ENCODE measurements at regions not wholly inside any gene's neighbourhood (a gene's known extent, or its start where the extent isn't known, plus 50 kb on each side); places are given as distances from the start of the nearest gene placed in this dataset.

DNA sequence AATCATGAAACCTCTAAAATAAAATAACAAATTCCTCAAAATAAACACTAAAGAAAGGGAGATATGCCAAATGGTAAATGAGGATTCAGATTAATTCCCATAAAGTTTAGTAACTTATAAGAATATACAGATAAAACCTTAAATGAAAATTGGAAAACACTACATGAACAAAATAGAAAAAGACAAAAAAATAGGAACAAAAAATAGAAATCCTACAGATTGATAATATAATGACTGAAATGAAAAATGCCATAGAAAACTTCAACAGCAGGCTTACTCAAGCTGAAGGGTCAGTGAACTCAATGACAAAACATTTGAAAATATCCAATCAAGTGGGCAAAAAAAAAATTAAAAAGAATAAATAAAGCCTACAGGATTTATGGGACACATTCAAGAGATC lies 1784.8 kb downstream of the PCDH9 start:
- Histone ChIP-seq H3K9me3 (no peaks in the 10 kb centered on the region), H3K4me1 (no peaks in the 10 kb centered on the region), H3K36me3 (no peaks in the 10 kb centered on the region), H3K4me3 (replicated peaks in 1 of 3) (no peak overlapping the region), H3K27me3 (no peaks in the 10 kb centered on the region), H3K27ac (no peak overlapping the region)
- TF ChIP-seq POLR2A (IDR thresholded peaks at IDR 0.05): no peak
- TF ChIP-seq, protein P1, sequence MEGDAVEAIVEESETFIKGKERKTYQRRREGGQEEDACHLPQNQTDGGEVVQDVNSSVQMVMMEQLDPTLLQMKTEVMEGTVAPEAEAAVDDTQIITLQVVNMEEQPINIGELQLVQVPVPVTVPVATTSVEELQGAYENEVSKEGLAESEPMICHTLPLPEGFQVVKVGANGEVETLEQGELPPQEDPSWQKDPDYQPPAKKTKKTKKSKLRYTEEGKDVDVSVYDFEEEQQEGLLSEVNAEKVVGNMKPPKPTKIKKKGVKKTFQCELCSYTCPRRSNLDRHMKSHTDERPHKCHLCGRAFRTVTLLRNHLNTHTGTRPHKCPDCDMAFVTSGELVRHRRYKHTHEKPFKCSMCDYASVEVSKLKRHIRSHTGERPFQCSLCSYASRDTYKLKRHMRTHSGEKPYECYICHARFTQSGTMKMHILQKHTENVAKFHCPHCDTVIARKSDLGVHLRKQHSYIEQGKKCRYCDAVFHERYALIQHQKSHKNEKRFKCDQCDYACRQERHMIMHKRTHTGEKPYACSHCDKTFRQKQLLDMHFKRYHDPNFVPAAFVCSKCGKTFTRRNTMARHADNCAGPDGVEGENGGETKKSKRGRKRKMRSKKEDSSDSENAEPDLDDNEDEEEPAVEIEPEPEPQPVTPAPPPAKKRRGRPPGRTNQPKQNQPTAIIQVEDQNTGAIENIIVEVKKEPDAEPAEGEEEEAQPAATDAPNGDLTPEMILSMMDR (IDR thresholded peaks at IDR 0.05): no peak
- intact Hi-C loops (cut with DNase I): no loop called here
- DNase-seq: no peak

DNA sequence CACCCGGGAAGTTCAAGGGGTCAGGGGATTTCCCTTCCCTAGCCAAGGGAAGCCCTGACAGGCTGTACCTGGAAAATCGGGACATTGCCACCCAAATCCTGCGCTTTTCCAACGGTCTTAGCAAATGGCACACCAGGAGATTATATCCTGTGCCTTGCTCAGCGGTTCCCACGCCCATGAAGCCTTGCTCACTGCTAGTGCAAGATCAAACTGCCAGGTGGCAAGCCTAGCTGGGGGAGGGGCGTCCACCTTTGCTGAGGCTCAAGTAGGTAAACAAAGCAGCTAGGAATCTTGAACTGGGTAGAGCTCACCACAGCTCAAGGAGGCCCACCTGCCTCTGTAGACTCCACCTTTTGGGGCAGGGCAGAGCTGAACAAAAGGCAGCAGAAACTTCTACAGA lies 1794.5 kb downstream of the PCDH9 start:
- TF ChIP-seq, protein P1 (IDR thresholded peaks at IDR 0.05): no peak
- Histone ChIP-seq H3K36me3 (no peaks in the 10 kb centered on the region), H3K27me3 (no peaks in the 10 kb centered on the region), H3K27ac (no peak overlapping the region), H3K4me1 (no peaks in the 10 kb centered on the region), H3K4me3 (replicated peaks in 1 of 3) (no peak overlapping the region), H3K9me3 (no peaks in the 10 kb centered on the region)
- intact Hi-C loops (cut with DNase I): no loop called here
- DNase-seq: no peak
- WGBS, 2 donors: 77 to 92% methylated on average over 6 of the region's 7 CpGs

DNA sequence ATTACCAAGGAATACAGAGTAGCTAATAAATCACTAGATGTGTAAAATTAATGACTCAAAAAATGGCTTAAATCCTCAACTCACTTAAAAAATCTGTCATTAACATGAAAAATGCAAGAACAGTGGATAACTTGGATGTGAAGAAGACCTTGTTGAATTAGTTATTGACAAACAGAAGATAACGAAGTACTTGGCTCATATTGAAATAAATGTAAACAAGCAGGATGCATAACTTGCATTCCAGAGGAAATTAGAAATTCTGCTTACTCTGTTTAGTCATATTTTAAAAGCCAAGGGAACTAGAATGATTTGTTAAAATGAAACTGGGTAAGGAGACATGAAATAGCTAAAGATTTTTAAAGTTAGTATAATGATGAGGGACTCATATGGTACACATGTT lies 1812.2 kb downstream of the PCDH9 start:
- TF ChIP-seq, protein P1 (IDR thresholded peaks at IDR 0.05): no peak
- no peak for TF ChIP-seq POLR2A (IDR thresholded peaks at IDR 0.05)
- Histone ChIP-seq H3K4me1 (no peaks in the 10 kb centered on the region), H3K27me3 (no peaks in the 10 kb centered on the region), H3K27ac (no peak overlapping the region), H3K9me3 (no peaks in the 10 kb centered on the region), H3K4me3 (replicated peaks in 1 of 3) (no peak overlapping the region), H3K36me3 (no peaks in the 10 kb centered on the region)
- WGBS, 2 donors: 66 to 75% methylated on average over 1 of the region's 1 CpG
- no peak for DNase-seq
- intact Hi-C loops (cut with DNase I): no loop called here

DNA sequence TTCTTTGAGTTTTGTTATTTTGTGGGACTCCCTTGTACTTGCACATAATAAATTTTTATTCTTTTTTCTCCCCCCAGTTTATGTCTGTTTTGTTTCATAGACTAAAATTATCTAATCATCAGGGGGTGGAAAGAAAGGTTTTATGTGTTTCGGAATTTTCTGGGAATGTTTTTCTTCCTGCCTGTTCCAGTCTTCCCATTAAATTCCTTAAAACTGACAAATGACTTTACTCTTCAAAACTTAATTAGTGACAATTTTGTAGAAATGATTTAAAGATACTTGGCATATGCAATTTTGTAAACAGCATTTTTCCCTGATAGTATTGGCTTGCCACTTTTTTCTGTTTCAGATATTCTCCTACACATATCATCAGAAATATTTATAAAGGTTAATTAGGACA lies 1813.4 kb downstream of the PCDH9 start:
- WGBS, 2 donors: 81 to 90% methylated on average over 1 of the region's 1 CpG

DNA sequence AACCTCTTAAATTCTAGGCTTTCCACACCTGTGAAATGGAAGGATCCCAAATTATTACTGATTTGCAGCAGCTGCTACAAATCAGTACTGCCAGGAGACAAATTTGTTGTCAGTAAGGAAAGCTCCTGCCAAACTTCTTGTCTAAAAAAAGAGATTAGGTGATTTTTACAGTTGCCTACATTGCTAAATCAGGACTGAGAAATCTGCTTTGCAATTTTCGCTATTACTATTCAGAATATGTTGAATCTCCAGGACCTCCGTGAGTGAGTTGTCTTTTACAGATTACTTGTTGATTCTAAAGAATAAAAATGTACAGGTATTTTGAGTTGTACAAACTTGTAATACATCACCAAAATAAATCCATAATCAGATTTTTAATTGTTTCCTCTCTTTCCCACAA lies 1815.9 kb downstream of the PCDH9 start:
- intact Hi-C loops (cut with DNase I): no loop called here
- TF ChIP-seq, protein P1 (IDR thresholded peaks at IDR 0.05): no peak
- TF ChIP-seq POLR2A (IDR thresholded peaks at IDR 0.05): no peak
- DNase-seq: no peak
- H3K27me3 ChIP-seq: no peaks in the 10 kb centered on the region
- no peak overlapping the region for H3K4me3 ChIP-seq (replicated peaks in 1 of 3)
- H3K9me3 ChIP-seq: no peaks in the 10 kb centered on the region
- H3K4me1 ChIP-seq: no peaks in the 10 kb centered on the region
- no peaks in the 10 kb centered on the region for H3K36me3 ChIP-seq
- no peak overlapping the region for H3K27ac ChIP-seq
- 91 to 94% methylated on average over 2 of the region's 2 CpGs for WGBS, 2 donors

More for the DNA sequence above, 1813.4 kb downstream of the PCDH9 start:
- intact Hi-C loops (cut with DNase I): no loop called here
- Histone ChIP-seq H3K9me3 (no peaks in the 10 kb centered on the region), H3K27me3 (no peaks in the 10 kb centered on the region), H3K4me1 (no peaks in the 10 kb centered on the region), H3K36me3 (no peaks in the 10 kb centered on the region), H3K4me3 (replicated peaks in 1 of 3) (no peak overlapping the region), H3K27ac (no peak overlapping the region)
- no peak for TF ChIP-seq POLR2A (IDR thresholded peaks at IDR 0.05)
- TF ChIP-seq, protein P1 (IDR thresholded peaks at IDR 0.05): no peak
- DNase-seq: no peak
